ENCODE measurements at regions not wholly inside any gene's neighbourhood (a gene's known extent, or its start where the extent isn't known, plus 50 kb on each side); places are given as distances from the start of the nearest gene placed in this dataset.

DNA sequence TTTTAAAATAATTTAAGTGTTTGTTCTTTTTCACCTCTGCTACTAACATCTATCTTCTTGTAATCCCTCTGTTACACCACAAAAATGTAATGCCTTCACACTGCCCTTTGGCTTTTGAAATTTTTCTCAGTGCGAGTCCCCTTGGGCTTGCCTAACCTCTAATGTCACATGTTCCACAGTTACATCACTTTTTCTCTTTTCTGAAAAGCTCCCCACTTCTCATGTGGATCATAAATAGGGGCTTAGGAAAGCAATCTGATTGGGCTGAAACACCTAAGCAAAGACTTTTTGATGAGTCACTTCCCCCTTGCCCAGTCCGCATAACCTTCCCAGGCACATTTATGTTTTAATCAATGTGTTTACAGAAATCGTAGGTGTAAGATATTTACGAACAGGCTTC, 288.2 kb downstream of the IPMK start:
- no peaks in the 10 kb centered on the region for H3K27me3 ChIP-seq (ENCODE audit: control insufficient read depth, insufficient read depth, low read length)
- no peak overlapping the region for H3K4me2 ChIP-seq (ENCODE audit: low read length)
- H3K79me2 ChIP-seq: no peaks in the 10 kb centered on the region
- no peak overlapping the region for H3K4me3 ChIP-seq (ENCODE audit: low read depth, low read length)
- H3K27ac ChIP-seq: no peak overlapping the region
- H3K4me1 ChIP-seq: no peaks in the 10 kb centered on the region
- H3K36me3 ChIP-seq (ENCODE audit: control insufficient read depth, insufficient read depth, low read length): no peaks in the 10 kb centered on the region
- TF ChIP-seq, protein P1, sequence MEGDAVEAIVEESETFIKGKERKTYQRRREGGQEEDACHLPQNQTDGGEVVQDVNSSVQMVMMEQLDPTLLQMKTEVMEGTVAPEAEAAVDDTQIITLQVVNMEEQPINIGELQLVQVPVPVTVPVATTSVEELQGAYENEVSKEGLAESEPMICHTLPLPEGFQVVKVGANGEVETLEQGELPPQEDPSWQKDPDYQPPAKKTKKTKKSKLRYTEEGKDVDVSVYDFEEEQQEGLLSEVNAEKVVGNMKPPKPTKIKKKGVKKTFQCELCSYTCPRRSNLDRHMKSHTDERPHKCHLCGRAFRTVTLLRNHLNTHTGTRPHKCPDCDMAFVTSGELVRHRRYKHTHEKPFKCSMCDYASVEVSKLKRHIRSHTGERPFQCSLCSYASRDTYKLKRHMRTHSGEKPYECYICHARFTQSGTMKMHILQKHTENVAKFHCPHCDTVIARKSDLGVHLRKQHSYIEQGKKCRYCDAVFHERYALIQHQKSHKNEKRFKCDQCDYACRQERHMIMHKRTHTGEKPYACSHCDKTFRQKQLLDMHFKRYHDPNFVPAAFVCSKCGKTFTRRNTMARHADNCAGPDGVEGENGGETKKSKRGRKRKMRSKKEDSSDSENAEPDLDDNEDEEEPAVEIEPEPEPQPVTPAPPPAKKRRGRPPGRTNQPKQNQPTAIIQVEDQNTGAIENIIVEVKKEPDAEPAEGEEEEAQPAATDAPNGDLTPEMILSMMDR (IDR thresholded peaks at IDR 0.05): no peak
- H3K9me3 ChIP-seq (ENCODE audit: control insufficient read depth, low read length): no peaks in the 10 kb centered on the region
- no peak overlapping the region for H2AFZ ChIP-seq
- H3K9ac ChIP-seq: no peak overlapping the region

DNA sequence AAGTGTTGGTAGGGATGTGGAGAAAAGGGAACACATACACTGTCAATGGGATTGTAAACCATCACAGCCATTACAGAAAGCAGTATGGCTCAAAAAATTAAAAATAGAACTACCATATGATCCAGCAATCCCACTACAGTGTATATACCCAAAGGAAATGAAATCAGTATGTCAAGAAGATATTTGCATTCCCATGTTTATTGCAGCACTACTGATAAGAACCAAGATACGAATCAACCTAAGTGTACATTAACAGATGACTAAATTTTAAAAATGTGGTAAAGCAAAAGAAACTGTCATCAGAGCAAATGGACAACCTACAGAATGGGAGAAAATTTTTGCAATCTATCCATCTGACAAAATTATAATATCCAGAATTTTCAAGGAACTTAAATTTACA, 290.4 kb downstream of the IPMK start:
- Histone ChIP-seq H3K27me3 (ENCODE audit: control insufficient read depth, insufficient read depth, low read length) (no peaks in the 10 kb centered on the region), H3K36me3 (ENCODE audit: control insufficient read depth, insufficient read depth, low read length) (no peaks in the 10 kb centered on the region), H2AFZ (no peak overlapping the region), H3K4me3 (ENCODE audit: low read depth, low read length) (no peak overlapping the region), H3K79me2 (no peaks in the 10 kb centered on the region), H3K9me3 (ENCODE audit: control insufficient read depth, low read length) (peaks cover 4% of the 10 kb centered on the region), H3K27ac (no peak overlapping the region), H3K4me2 (ENCODE audit: low read length) (no peak overlapping the region), H3K4me1 (no peaks in the 10 kb centered on the region), H3K9ac (no peak overlapping the region)
- TF ChIP-seq, protein P1 (IDR thresholded peaks at IDR 0.05): no peak

DNA sequence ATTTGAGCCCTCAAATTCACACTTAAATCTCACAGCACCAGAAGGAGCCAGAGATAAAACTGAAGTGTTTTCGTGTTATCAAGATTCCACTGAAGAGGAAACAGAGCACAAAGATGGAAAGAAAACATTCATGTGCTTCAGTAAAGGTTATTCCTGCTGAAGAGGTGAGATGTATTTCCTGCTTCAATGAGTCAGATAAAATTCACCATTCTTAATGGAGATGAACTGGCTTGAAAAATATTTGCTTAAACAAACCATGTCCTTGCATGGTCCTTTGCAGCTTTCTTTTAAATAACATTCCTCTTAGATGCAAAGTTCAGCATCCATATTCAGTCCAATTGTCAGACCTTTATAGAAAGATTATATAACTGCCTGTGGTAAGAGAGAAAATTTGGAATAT, 294.2 kb downstream of the IPMK start:
- Histone ChIP-seq H3K4me3 (ENCODE audit: low read depth, low read length) (no peak overlapping the region), H3K27ac (no peak overlapping the region), H3K9me3 (ENCODE audit: control insufficient read depth, low read length) (peaks cover 4% of the 10 kb centered on the region), H3K79me2 (no peaks in the 10 kb centered on the region), H3K36me3 (ENCODE audit: control insufficient read depth, insufficient read depth, low read length) (no peaks in the 10 kb centered on the region), H2AFZ (no peak overlapping the region), H3K9ac (no peak overlapping the region), H3K4me2 (ENCODE audit: low read length) (no peak overlapping the region), H3K4me1 (no peaks in the 10 kb centered on the region), H3K27me3 (ENCODE audit: control insufficient read depth, insufficient read depth, low read length) (no peaks in the 10 kb centered on the region)
- TF ChIP-seq, protein P1 (IDR thresholded peaks at IDR 0.05): no peak

DNA sequence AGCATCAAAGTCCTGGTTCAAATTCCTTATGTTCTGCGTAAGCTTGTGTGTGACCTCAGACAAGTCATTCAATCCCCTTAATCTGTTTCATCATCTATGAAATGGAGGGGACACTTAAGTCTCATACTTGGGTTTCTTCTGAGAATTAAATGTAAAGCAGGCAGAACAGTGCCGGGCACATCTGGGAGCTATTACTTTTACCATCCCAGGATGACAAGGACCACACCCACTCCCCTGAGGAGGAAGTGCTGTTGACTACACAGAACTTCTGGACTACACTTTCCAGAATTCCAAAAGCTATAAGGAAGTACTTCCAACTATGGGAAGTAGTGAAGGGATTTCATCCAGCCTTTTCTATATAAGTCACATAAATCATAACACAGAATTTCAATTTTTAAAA, 294.9 kb downstream of the IPMK start:
- Histone ChIP-seq H3K4me2 (ENCODE audit: low read length) (no peak overlapping the region), H3K36me3 (ENCODE audit: control insufficient read depth, insufficient read depth, low read length) (no peaks in the 10 kb centered on the region), H2AFZ (no peak overlapping the region), H3K4me3 (ENCODE audit: low read depth, low read length) (no peak overlapping the region), H3K9ac (no peak overlapping the region), H3K9me3 (ENCODE audit: control insufficient read depth, low read length) (peaks cover 4% of the 10 kb centered on the region), H3K4me1 (no peaks in the 10 kb centered on the region), H3K27ac (no peak overlapping the region), H3K79me2 (no peaks in the 10 kb centered on the region), H3K27me3 (ENCODE audit: control insufficient read depth, insufficient read depth, low read length) (no peaks in the 10 kb centered on the region)
- TF ChIP-seq, protein P1 (IDR thresholded peaks at IDR 0.05): no peak

DNA sequence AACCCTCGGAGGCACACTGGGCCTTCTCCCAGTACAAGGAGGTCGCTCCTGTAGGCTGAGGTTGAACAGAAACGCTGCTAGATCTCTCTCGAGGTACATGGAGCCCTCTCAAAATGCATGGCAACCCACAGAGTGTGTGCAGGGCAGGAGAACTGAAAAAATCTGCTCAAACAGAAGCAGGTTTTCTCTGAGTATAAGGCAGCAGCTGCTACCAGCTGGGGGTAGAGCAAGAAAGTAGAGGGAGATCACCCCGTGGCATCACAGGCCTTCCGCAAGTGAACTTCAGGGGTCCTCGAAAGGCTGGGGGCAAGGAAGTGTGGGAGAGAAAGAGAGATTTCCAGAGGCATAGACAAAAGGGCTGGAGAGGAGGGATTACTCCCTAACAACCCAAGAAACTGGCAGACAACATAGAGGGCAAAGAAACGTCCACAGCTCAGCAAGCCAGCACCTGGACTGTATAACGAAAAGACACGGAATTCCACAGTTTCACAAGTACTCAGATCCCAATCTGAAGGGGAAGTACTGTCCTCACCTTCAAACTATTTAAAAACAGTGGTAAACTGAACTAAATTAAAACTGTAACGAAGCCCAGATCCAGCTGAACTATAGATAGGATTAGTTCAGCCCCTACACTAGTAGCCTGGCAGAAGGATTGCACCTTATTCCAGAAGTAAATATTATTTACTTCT, 299.2 kb downstream of the IPMK start:
- no peaks in the 10 kb centered on the region for H3K4me1 ChIP-seq
- no peaks in the 10 kb centered on the region for H3K27me3 ChIP-seq (ENCODE audit: control insufficient read depth, insufficient read depth, low read length)
- no peak overlapping the region for H3K9ac ChIP-seq
- H3K4me3 ChIP-seq (ENCODE audit: low read depth, low read length): no peak overlapping the region
- TF ChIP-seq, protein P1 (IDR thresholded peaks at IDR 0.05): no peak
- peaks cover 4% of the 10 kb centered on the region for H3K9me3 ChIP-seq (ENCODE audit: control insufficient read depth, low read length)
- H3K4me2 ChIP-seq (ENCODE audit: low read length): no peak overlapping the region
- no peaks in the 10 kb centered on the region for H3K36me3 ChIP-seq (ENCODE audit: control insufficient read depth, insufficient read depth, low read length)
- H2AFZ ChIP-seq: no peak overlapping the region
- no peaks in the 10 kb centered on the region for H3K79me2 ChIP-seq
- H3K27ac ChIP-seq: no peak overlapping the region

Measured in parathyroid adenoma (tissue), 2 donors.